ENCODE measurements at regions not wholly inside any gene's neighbourhood (a gene's known extent, or its start where the extent isn't known, plus 50 kb on each side); places are given as distances from the start of the nearest gene placed in this dataset.

GRCh38 chr12:46534327-46534840, 161.8 kb upstream of the SLC38A2 start:
- H3K4me3 ChIP-seq (ENCODE audit: low read length): no peak overlapping the region
- H3K27ac ChIP-seq (ENCODE audit: low read length): no peak overlapping the region
- no peaks in the 10 kb centered on the region for H3K79me2 ChIP-seq (replicated peaks; ENCODE audit: insufficient read depth, low read length)
- no peaks in the 10 kb centered on the region for H3K9me2 ChIP-seq (ENCODE audit: insufficient read depth, low read length)
- no peak overlapping the region for H3K9ac ChIP-seq (ENCODE audit: low read length)
- no peaks in the 10 kb centered on the region for H3K9me3 ChIP-seq (ENCODE audit: low read length)
- H3F3A ChIP-seq (ENCODE audit: insufficient read depth, low read length, poor library complexity, severe bottlenecking): no peaks in the 10 kb centered on the region
- no peak for TF ChIP-seq TAF1 (IDR thresholded peaks at IDR 0.05; ENCODE audit: low read depth)
- H4K20me1 ChIP-seq (ENCODE audit: insufficient read depth): no peaks in the 10 kb centered on the region
- H3K36me3 ChIP-seq (ENCODE audit: insufficient read depth, low read length): no peaks in the 10 kb centered on the region
- H2AFZ ChIP-seq (ENCODE audit: low read depth, low read length): no peak overlapping the region
- H3K27me3 ChIP-seq (ENCODE audit: insufficient read depth, low read depth, low read length): no peaks in the 10 kb centered on the region
- no peak overlapping the region for H3K4me2 ChIP-seq (ENCODE audit: low read length)

GRCh38 chr12:46533723-46534122, 161.2 kb upstream of the SLC38A2 start:
- H3K36me3 ChIP-seq (ENCODE audit: insufficient read depth, low read length): no peaks in the 10 kb centered on the region
- H3K9ac ChIP-seq (ENCODE audit: low read length): no peak overlapping the region
- TF ChIP-seq EZH2 (IDR thresholded peaks at IDR 0.05; ENCODE audit: borderline replicate concordance, insufficient read depth, low read length, poor library complexity, severe bottlenecking) (no peak), EP300 (conservative IDR thresholded peaks at IDR 0.05; ENCODE audit: poor library complexity, severe bottlenecking) (no peak), TAF1 (IDR thresholded peaks at IDR 0.05; ENCODE audit: low read depth) (no peak), REST (IDR thresholded peaks at IDR 0.05; ENCODE audit: borderline replicate concordance) (no peak), RAD21 (conservative IDR thresholded peaks at IDR 0.05) (no peak), CTCF (IDR thresholded peaks at IDR 0.05; ENCODE audit: poor library complexity, severe bottlenecking) (no peak), MXI1 (conservative IDR thresholded peaks at IDR 0.05; ENCODE audit: poor library complexity, severe bottlenecking) (no peak), POLR2AphosphoS5 (IDR thresholded peaks at IDR 0.05) (no peak), SMC3 (conservative IDR thresholded peaks at IDR 0.05; ENCODE audit: poor library complexity) (no peak)
- H3K4me2 ChIP-seq (ENCODE audit: low read length): no peak overlapping the region
- H3K4me3 ChIP-seq (ENCODE audit: low read length): no peak overlapping the region
- no peaks in the 10 kb centered on the region for H3K27me3 ChIP-seq (ENCODE audit: insufficient read depth, low read depth, low read length)
- H3K27ac ChIP-seq (ENCODE audit: low read length): no peak overlapping the region
- H3K9me3 ChIP-seq (ENCODE audit: low read length): no peaks in the 10 kb centered on the region
- no peaks in the 10 kb centered on the region for H3K9me2 ChIP-seq (ENCODE audit: insufficient read depth, low read length)
- H4K20me1 ChIP-seq (ENCODE audit: insufficient read depth): no peaks in the 10 kb centered on the region
- no peak overlapping the region for H2AFZ ChIP-seq (ENCODE audit: low read depth, low read length)
- H3F3A ChIP-seq (ENCODE audit: insufficient read depth, low read length, poor library complexity, severe bottlenecking): no peaks in the 10 kb centered on the region
- H3K79me2 ChIP-seq (replicated peaks; ENCODE audit: insufficient read depth, low read length): no peaks in the 10 kb centered on the region

- TF ChIP-seq REST (IDR thresholded peaks at IDR 0.05; ENCODE audit: borderline replicate concordance): no peak
- no peak for TF ChIP-seq TAF1 (IDR thresholded peaks at IDR 0.05; ENCODE audit: low read depth)
- TF ChIP-seq RAD21 (conservative IDR thresholded peaks at IDR 0.05): no peak
- no peak for TF ChIP-seq MXI1 (conservative IDR thresholded peaks at IDR 0.05; ENCODE audit: poor library complexity, severe bottlenecking)
- no peak for TF ChIP-seq EP300 (conservative IDR thresholded peaks at IDR 0.05; ENCODE audit: poor library complexity, severe bottlenecking)
- TF ChIP-seq CTCF (IDR thresholded peaks at IDR 0.05; ENCODE audit: poor library complexity, severe bottlenecking): no peak
- no peak for TF ChIP-seq EZH2 (IDR thresholded peaks at IDR 0.05; ENCODE audit: borderline replicate concordance, insufficient read depth, low read length, poor library complexity, severe bottlenecking)
- TF ChIP-seq POLR2AphosphoS5 (IDR thresholded peaks at IDR 0.05): no peak
- TF ChIP-seq SMC3 (conservative IDR thresholded peaks at IDR 0.05; ENCODE audit: poor library complexity): no peak
- no peak overlapping the region for H3K4me3 ChIP-seq (ENCODE audit: low read length)
- no peaks in the 10 kb centered on the region for H3K27me3 ChIP-seq (ENCODE audit: insufficient read depth, low read depth, low read length)
- H3K4me2 ChIP-seq (ENCODE audit: low read length): no peak overlapping the region
- H3K9me3 ChIP-seq (ENCODE audit: low read length): no peaks in the 10 kb centered on the region
- H3K27ac ChIP-seq (ENCODE audit: low read length): no peak overlapping the region
- no peak overlapping the region for H2AFZ ChIP-seq (ENCODE audit: low read depth, low read length)
- no peaks in the 10 kb centered on the region for H4K20me1 ChIP-seq (ENCODE audit: insufficient read depth)
- H3K9me2 ChIP-seq (ENCODE audit: insufficient read depth, low read length): no peaks in the 10 kb centered on the region
- no peak overlapping the region for H3K9ac ChIP-seq (ENCODE audit: low read length)
- no peaks in the 10 kb centered on the region for H3F3A ChIP-seq (ENCODE audit: insufficient read depth, low read length, poor library complexity, severe bottlenecking)
- H3K79me2 ChIP-seq (replicated peaks; ENCODE audit: insufficient read depth, low read length): no peaks in the 10 kb centered on the region
- no peaks in the 10 kb centered on the region for H3K36me3 ChIP-seq (ENCODE audit: insufficient read depth, low read length)
These were observed 159.2 kb upstream of the SLC38A2 start for GRCh38 chr12:46531804-46532203.
